H1 (cell line): ENCODE measurements at regions not wholly inside any gene's neighbourhood (a gene's known extent, or its start where the extent isn't known, plus 50 kb on each side); places are given as distances from the start of the nearest gene placed in this dataset.

Experiments
- CTCF ChIA-PET: fragments of 300-600 bp; sonication (Branson Sonifier 250); formaldehyde crosslinking; loops from one replicate; lab custom pipeline; 2021; ENCODE audit not compliant: partially characterized antibody; lab: Charles Lee
- POLR2A ChIA-PET: fragments of 300-600 bp; sonication (Branson Sonifier 250); formaldehyde crosslinking; loops from one replicate; lab custom pipeline; 2021; ENCODE audit warnings: inconsistent platforms; ENCODE audit not compliant: partially characterized antibody; lab: Charles Lee
- DNase-seq, 2 experiments: peaks; one replicate each; pipeline versions ENCODE4 v3.0.0 to v3.0.0-alpha.2; 2010 to 2022; ENCODE audit warnings: low spot score in 2 of 2, low read depth in 1 of 2, mixed read lengths in 1 of 2
- FAIRE-seq: peaks from 2 replicates; lab custom pipeline; 2011; peaks lifted over from hg19 to GRCh38; lab: Jason Lieb, UNC
- H2AFZ ChIP-seq: 2 replicates; pipeline ENCODE4 v1.8.1; 2012; ENCODE audit warnings: low read length, inconsistent platforms
- H2AK5ac ChIP-seq: 2 replicates; pipeline ENCODE4 v1.6.1; 2013; ENCODE audit warnings: low read depth, low read length
- H2BK120ac ChIP-seq: replicated peaks from 2 replicates; pipeline ENCODE3; 2013; ENCODE audit warnings: low read depth, low read length, inconsistent platforms
- H2BK12ac ChIP-seq: 2 replicates; pipeline ENCODE4 v1.6.1; 2013; ENCODE audit warnings: low read depth, low read length
- H2BK15ac ChIP-seq: 2 replicates; pipeline ENCODE4 v1.6.1; 2013; ENCODE audit warnings: low read length
- H2BK20ac ChIP-seq: 2 replicates; pipeline ENCODE4 v1.6.1; 2013; ENCODE audit warnings: low read length
- H2BK5ac ChIP-seq: 2 replicates; pipeline ENCODE4 v1.6.1; 2013; ENCODE audit warnings: low read depth, low read length
- H3K14ac ChIP-seq: 2 replicates; pipeline ENCODE4 v1.6.1; 2013; ENCODE audit warnings: inconsistent platforms; ENCODE audit not compliant: insufficient read length
- H3K18ac ChIP-seq: 2 replicates; pipeline ENCODE4 v1.6.1; 2013; ENCODE audit warnings: low read length; ENCODE audit errors: extremely low read depth
- H3K23ac ChIP-seq: 2 replicates; pipeline ENCODE4 v1.6.1; 2013; ENCODE audit warnings: inconsistent platforms; ENCODE audit not compliant: insufficient read length
- H3K23me2 ChIP-seq: 2 replicates; pipeline ENCODE4 v1.6.1; 2013; ENCODE audit warnings: low read depth, low read length
- H3K27ac ChIP-seq: 2 replicates; pipeline ENCODE4 v1.6.1; 2011; ENCODE audit warnings: low read depth, low read length, inconsistent platforms
- H3K27me3 ChIP-seq, 4 experiments: replicated peaks in 1 of 4; 1 replicate in 1 of 4; 2 replicates in 3 of 4; pipeline versions ENCODE4 v1.6.1 to v1.8.1; 2011 to 2013; ENCODE audit warnings: low read length in 3 of 4, mild to moderate bottlenecking in 3 of 4, inconsistent platforms in 2 of 4, mixed read lengths in 2 of 4, moderate library complexity in 1 of 4; ENCODE audit not compliant: control insufficient read depth in 3 of 4, insufficient read depth in 3 of 4; ENCODE audit errors: extremely low read depth in 1 of 4
- H3K36me3 ChIP-seq, 4 experiments: 2 replicates each; pipeline versions ENCODE4 v1.6.1 to v1.8.1; 2011 to 2013; ENCODE audit warnings: mild to moderate bottlenecking in 4 of 4, low read length in 3 of 4, moderate library complexity in 2 of 4, control low read depth in 1 of 4, inconsistent platforms in 1 of 4; ENCODE audit not compliant: insufficient read depth in 4 of 4, control insufficient read depth in 2 of 4
- H3K4ac ChIP-seq: replicated peaks from 2 replicates; pipeline ENCODE3; 2013; ENCODE audit warnings: low read length, low read depth, mixed read lengths, inconsistent platforms; ENCODE audit not compliant: insufficient read length
- H3K4me1 ChIP-seq, 4 experiments: replicated peaks in 1 of 4; 1 replicate in 1 of 4; 2 replicates in 3 of 4; pipeline versions ENCODE4 v1.6.1 to v1.8.1; 2011 to 2013; ENCODE audit warnings: low read length in 3 of 4, inconsistent platforms in 2 of 4, mixed read lengths in 1 of 4; ENCODE audit not compliant: insufficient read depth in 4 of 4, control insufficient read depth in 3 of 4
- H3K4me2 ChIP-seq, 2 experiments: 2 replicates each; pipeline versions ENCODE4 v1.6.1 to v1.8.1; 2011 to 2013; ENCODE audit warnings: low read depth in 2 of 2, low read length in 2 of 2, control low read depth in 1 of 2, inconsistent platforms in 1 of 2, mild to moderate bottlenecking in 1 of 2; ENCODE audit not compliant: insufficient read depth in 1 of 2
- H3K4me3 ChIP-seq, 4 experiments: fragments of 200-600, 300-600 bp in 1 of 4; sonication (generic), shearing (Covaris generic), sonication (Bioruptor Twin) in 1 of 4; 2 replicates each; pipeline versions ENCODE4 v1.5.1 to v1.8.1; 2011 to 2016; ENCODE audit warnings: low read length in 4 of 4, low read depth in 3 of 4, control low read depth in 2 of 4, inconsistent platforms in 2 of 4, mild to moderate bottlenecking in 2 of 4, mixed read lengths in 1 of 4, moderate library complexity in 1 of 4; ENCODE audit not compliant: insufficient read depth in 2 of 4; ENCODE audit errors: extremely low read depth in 1 of 4
- H3K56ac ChIP-seq: replicated peaks from 2 replicates; pipeline ENCODE3; 2013; ENCODE audit warnings: low read depth, mild to moderate bottlenecking, mixed read lengths, low read length, inconsistent platforms; ENCODE audit not compliant: insufficient read length
- H3K79me1 ChIP-seq: 2 replicates; pipeline ENCODE4 v1.6.1; 2013; ENCODE audit warnings: low read depth, low read length, control low read depth
- H3K79me2 ChIP-seq, 2 experiments: 2 replicates each; pipeline versions ENCODE4 v1.6.1 to v1.8.1; 2012 to 2013; ENCODE audit warnings: low read length in 2 of 2, mild to moderate bottlenecking in 2 of 2, inconsistent platforms in 1 of 2; ENCODE audit not compliant: insufficient read depth in 2 of 2, control insufficient read depth in 1 of 2
- H3K9ac ChIP-seq, 4 experiments: replicated peaks in 1 of 4; 1 replicate in 1 of 4; 2 replicates in 3 of 4; pipeline versions ENCODE4 v1.6.1 to v1.8.1; 2011 to 2013; ENCODE audit warnings: low read depth in 3 of 4, low read length in 3 of 4, control low read depth in 2 of 4, mild to moderate bottlenecking in 2 of 4, moderate library complexity in 2 of 4, inconsistent platforms in 1 of 4; ENCODE audit errors: extremely low read depth in 1 of 4
- H3K9me3 ChIP-seq, 2 experiments: 2 replicates each; pipeline versions ENCODE4 v1.6.1 to v1.8.1; 2012 to 2013; ENCODE audit warnings: mild to moderate bottlenecking in 2 of 2, moderate library complexity in 2 of 2, control low read depth in 1 of 2, inconsistent platforms in 1 of 2, low read depth in 1 of 2, low read length in 1 of 2, mixed read lengths in 1 of 2; ENCODE audit not compliant: insufficient read depth in 2 of 2
- H4K20me1 ChIP-seq, 2 experiments: replicated peaks in 1 of 2; 2 replicates each; pipeline versions ENCODE3 to v1.8.1; 2011 to 2013; ENCODE audit warnings: inconsistent platforms in 2 of 2, low read length in 2 of 2, mild to moderate bottlenecking in 1 of 2; ENCODE audit not compliant: insufficient read depth in 2 of 2, control insufficient read depth in 1 of 2
- H4K5ac ChIP-seq: 2 replicates; pipeline ENCODE4 v1.6.1; 2013; ENCODE audit warnings: low read length, low read depth, mixed read lengths, inconsistent platforms; ENCODE audit not compliant: insufficient read length
- H4K8ac ChIP-seq: 2 replicates; pipeline ENCODE4 v1.8.0; 2013; ENCODE audit warnings: mild to moderate bottlenecking, moderate library complexity, low read length, inconsistent platforms; ENCODE audit not compliant: insufficient read depth; ENCODE audit errors: extremely low read depth
- H4K91ac ChIP-seq: replicated peaks from 2 replicates; pipeline ENCODE3; 2013; ENCODE audit warnings: low read length, mixed read lengths, inconsistent platforms; ENCODE audit not compliant: insufficient read length
- ATF3 ChIP-seq: IDR thresholded peaks from 2 replicates; pipeline ENCODE4 v1.6.1; 2011; ENCODE audit warnings: low read depth, mild to moderate bottlenecking, low read length; ENCODE audit not compliant: insufficient read depth
- E2F6 ChIP-seq: IDR thresholded peaks from 2 replicates; pipeline ENCODE4 v1.6.1; 2012; ENCODE audit warnings: inconsistent platforms
- HDAC2 ChIP-seq, 2 experiments: fragments of 300-600 bp in 1 of 2; sonication (generic) in 1 of 2; IDR thresholded peaks; 2 replicates each; pipeline ENCODE4 v1.6.1; 2011 to 2012; ENCODE audit warnings: low read depth in 2 of 2, low read length in 2 of 2, mild to moderate bottlenecking in 2 of 2, moderate library complexity in 2 of 2, borderline replicate concordance in 1 of 2, inconsistent platforms in 1 of 2
- MAX ChIP-seq: IDR thresholded peaks from 2 replicates; pipeline ENCODE4 v1.6.1; 2012; ENCODE audit warnings: inconsistent platforms
- NRF1 ChIP-seq: IDR thresholded peaks from 2 replicates; pipeline ENCODE4 v1.6.1; 2011; ENCODE audit warnings: mild to moderate bottlenecking, low read depth, low read length, improper control_type of control experiment
- SIN3A ChIP-seq, 2 experiments: IDR thresholded peaks in 1 of 2; conservative IDR thresholded peaks in 1 of 2; 2 replicates each; pipeline ENCODE4 v1.6.1; 2011 to 2012; ENCODE audit warnings: low read length in 2 of 2, improper control_type of control experiment in 1 of 2, low read depth in 1 of 2, mild to moderate bottlenecking in 1 of 2
- SRF ChIP-seq: IDR thresholded peaks from 2 replicates; pipeline ENCODE4 v1.6.1; 2011; ENCODE audit warnings: mild to moderate bottlenecking, low read depth, low read length, moderate library complexity
- SUZ12 ChIP-seq: fragments of 200-600 bp; sonication (generic); IDR thresholded peaks from 2 replicates; pipeline ENCODE4 v1.6.1; 2012; ENCODE audit warnings: mild to moderate bottlenecking, inconsistent platforms, low read length, moderate library complexity, mixed read lengths
- WGBS, 2 experiments: shearing (Covaris generic) in 1 of 2; methylation state at CpG; one replicate each; pipeline versions ENCODE4 v1.1.6 to v1.1.7; 2013 to 2015; ENCODE audit warnings: low lambda C conversion rate in 2 of 2, mixed read lengths in 2 of 2, inconsistent platforms in 1 of 2, low coverage in 1 of 2, missing lambda C conversion rate in 1 of 2; ENCODE audit not compliant: insufficient replicate concordance in 2 of 2, insufficient coverage in 1 of 2, insufficient read length in 1 of 2; ENCODE audit errors: extremely low coverage in 1 of 2, missing lambda C conversion rate in 1 of 2; 5-methylcytosine and 5-hydroxymethylcytosine counted together
- TF ChIP-seq, protein P1 (sequence below): IDR thresholded peaks from 2 replicates; pipeline ENCODE4 v1.6.1; 2012; ENCODE audit warnings: low read length, inconsistent platforms

- H3K23ac ChIP-seq, result no peak overlapping the region
- no peak overlapping the region for H2AK5ac ChIP-seq
- H4K20me1 ChIP-seq, result no peaks in the 10 kb centered on the region
- no peaks in the 10 kb centered on the region for H3K27me3 ChIP-seq
- H2BK5ac ChIP-seq, result no peak overlapping the region
- H4K91ac ChIP-seq, result no peak overlapping the region
- H3K36me3 ChIP-seq, result no peaks in the 10 kb centered on the region
- FAIRE-seq, result no peak
- no peaks in the 10 kb centered on the region for H3K79me1 ChIP-seq
- H2AFZ ChIP-seq, result no peak overlapping the region
- H3K27ac ChIP-seq, result no peak overlapping the region
- no peak overlapping the region for H3K4me2 ChIP-seq
- H3K9me3 ChIP-seq, result no peaks in the 10 kb centered on the region
- H3K56ac ChIP-seq, result no peak overlapping the region
- WGBS, 2 experiments, result 94% methylated on average over 3 of the region's 3 CpGs; no CpG with 5 or more reads in 1 of the 2 experiments
- no peaks in the 10 kb centered on the region for H3K23me2 ChIP-seq
- H4K5ac ChIP-seq, result no peak overlapping the region
- H3K4me1 ChIP-seq, result no peaks in the 10 kb centered on the region
- POLR2A ChIA-PET, result interaction anchor here (1.1 kb wide), 1 partner anchor 279 kb away, joined by 3 read pairs; no protein-coding TSS in a partner anchor
- no peak overlapping the region for H2BK20ac ChIP-seq
- H3K18ac ChIP-seq, result no peak overlapping the region
- H3K4ac ChIP-seq, result no peak overlapping the region
- no peak overlapping the region for H3K4me3 ChIP-seq
- no peak for DNase-seq
- H2BK12ac ChIP-seq, result no peak overlapping the region
- CTCF ChIA-PET, result no interaction called here
- H2BK15ac ChIP-seq, result no peak overlapping the region
- no peaks in the 10 kb centered on the region for H3K79me2 ChIP-seq
- no peak overlapping the region for H4K8ac ChIP-seq
- no peak overlapping the region for H2BK120ac ChIP-seq
- no peak overlapping the region for H3K9ac ChIP-seq
- no peak overlapping the region for H3K14ac ChIP-seq
- TF ChIP-seq MAX (no peak), SUZ12 (no peak), E2F6 (no peak), SIN3A (conservative IDR thresholded peaks at IDR 0.05 in 1 of 2, IDR thresholded peaks at IDR 0.05 in 1 of 2; ENCODE audit: low read depth in 1 of 2, low read length in 2 of 2) (no peak), SRF (no peak), NRF1 (no peak), HDAC2 (IDR thresholded peaks at IDR 0.05; ENCODE audit: borderline replicate concordance in 1 of 2, low read depth in 2 of 2, low read length in 2 of 2) (no peak), ATF3 (no peak)
- TF ChIP-seq, protein P1, sequence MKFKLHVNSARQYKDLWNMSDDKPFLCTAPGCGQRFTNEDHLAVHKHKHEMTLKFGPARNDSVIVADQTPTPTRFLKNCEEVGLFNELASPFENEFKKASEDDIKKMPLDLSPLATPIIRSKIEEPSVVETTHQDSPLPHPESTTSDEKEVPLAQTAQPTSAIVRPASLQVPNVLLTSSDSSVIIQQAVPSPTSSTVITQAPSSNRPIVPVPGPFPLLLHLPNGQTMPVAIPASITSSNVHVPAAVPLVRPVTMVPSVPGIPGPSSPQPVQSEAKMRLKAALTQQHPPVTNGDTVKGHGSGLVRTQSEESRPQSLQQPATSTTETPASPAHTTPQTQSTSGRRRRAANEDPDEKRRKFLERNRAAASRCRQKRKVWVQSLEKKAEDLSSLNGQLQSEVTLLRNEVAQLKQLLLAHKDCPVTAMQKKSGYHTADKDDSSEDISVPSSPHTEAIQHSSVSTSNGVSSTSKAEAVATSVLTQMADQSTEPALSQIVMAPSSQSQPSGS, result no peak
Measured at GRCh38 chr6:28664870-28665396, 139.3 kb downstream of the GPX5 start.
